ENCODE measurements at regions not wholly inside any gene's neighbourhood (a gene's known extent, or its start where the extent isn't known, plus 50 kb on each side); places are given as distances from the start of the nearest gene placed in this dataset.

- no peaks in the 10 kb centered on the region for H3K79me1 ChIP-seq (ENCODE audit: low read depth, low read length)
- no peak overlapping the region for H4K5ac ChIP-seq (ENCODE audit: insufficient read length, low read depth, low read length)
- no peak overlapping the region for H3K4me2 ChIP-seq (ENCODE audit: insufficient read depth in 1 of 2, low read depth in 2 of 2, low read length in 2 of 2)
- H3K79me2 ChIP-seq (ENCODE audit: control insufficient read depth in 1 of 2, insufficient read depth in 2 of 2, low read length in 2 of 2): no peaks in the 10 kb centered on the region
- peaks cover 2% of the 10 kb centered on the region; the same call in 1 of the 2 replicates for H3K23me2 ChIP-seq (ENCODE audit: low read depth, low read length)
- no peaks in the 10 kb centered on the region for H4K20me1 ChIP-seq (replicated peaks in 1 of 2; ENCODE audit: control insufficient read depth in 1 of 2, insufficient read depth in 2 of 2, low read length in 2 of 2)
- H2BK5ac ChIP-seq (ENCODE audit: low read depth, low read length): no peak overlapping the region
- no peak overlapping the region for H3K56ac ChIP-seq (replicated peaks; ENCODE audit: insufficient read length, low read depth, low read length)
- no peak overlapping the region for H4K91ac ChIP-seq (replicated peaks; ENCODE audit: insufficient read length, low read length)
- no peak overlapping the region for H2AFZ ChIP-seq (ENCODE audit: low read length)
- no peak overlapping the region for H2AK5ac ChIP-seq (ENCODE audit: low read depth, low read length)
- no peak overlapping the region for H2BK15ac ChIP-seq (ENCODE audit: low read length)
- H3K36me3 ChIP-seq (ENCODE audit: control insufficient read depth in 2 of 4, insufficient read depth in 4 of 4, low read length in 3 of 4): no peaks in the 10 kb centered on the region
- no peak overlapping the region for H3K4me3 ChIP-seq (ENCODE audit: extremely low read depth in 1 of 4, insufficient read depth in 2 of 4, low read depth in 3 of 4, low read length in 4 of 4)
- DNase-seq (ENCODE audit: low read depth in 1 of 2, low spot score in 2 of 2): no peak
- H3K4ac ChIP-seq (replicated peaks; ENCODE audit: insufficient read length, low read depth, low read length): no peak overlapping the region
- H2BK12ac ChIP-seq (ENCODE audit: low read depth, low read length): no peak overlapping the region
- H3K27ac ChIP-seq (ENCODE audit: low read depth, low read length): no peak overlapping the region
- no peak overlapping the region for H2BK120ac ChIP-seq (replicated peaks; ENCODE audit: low read depth, low read length)
- H4K8ac ChIP-seq (ENCODE audit: extremely low read depth, insufficient read depth, low read length): no peak overlapping the region
- H3K9me3 ChIP-seq (ENCODE audit: insufficient read depth in 2 of 2, low read depth in 1 of 2, low read length in 1 of 2): peaks cover 0 to 3% of the 10 kb centered on the region in 2 experiments; a peak in 1 of 4 replicates
- TF ChIP-seq BCL11A (IDR thresholded peaks at IDR 0.05; ENCODE audit: low read depth in 2 of 2, low read length in 2 of 2) (no peak), JUN (IDR thresholded peaks at IDR 0.05; ENCODE audit: low read depth, low read length) (no peak), RNF2 (IDR thresholded peaks at IDR 0.05; ENCODE audit: borderline replicate concordance, low read depth, low read length, missing control alignments, poor library complexity, severe bottlenecking) (no peak), SIX5 (IDR thresholded peaks at IDR 0.05; ENCODE audit: low read depth, low read length) (no peak), TEAD4 (IDR thresholded peaks at IDR 0.05; ENCODE audit: low read depth, low read length) (no peak), RAD21 (IDR thresholded peaks at IDR 0.05 in 1 of 2, conservative IDR thresholded peaks at IDR 0.05 in 1 of 2; ENCODE audit: low read depth in 2 of 2, low read length in 2 of 2) (no peak)
- no peak overlapping the region for H3K23ac ChIP-seq (ENCODE audit: insufficient read length)
- H3K18ac ChIP-seq (ENCODE audit: extremely low read depth, low read length): no peak overlapping the region
- ChIA-PET POLR2A (ENCODE audit: partially characterized antibody) (no interaction called here), CTCF (ENCODE audit: partially characterized antibody) (interaction anchor here (0.9 to 2.0 kb wide), 3 partner anchors 22 to 31 kb away, joined by 3 to 9 read pairs (median 4); no protein-coding TSS in a partner anchor)
- no peaks in the 10 kb centered on the region for H3K27me3 ChIP-seq (replicated peaks in 1 of 4; ENCODE audit: control insufficient read depth in 3 of 4, extremely low read depth in 1 of 4, insufficient read depth in 3 of 4, low read length in 3 of 4)
- FAIRE-seq: no peak
- H3K9ac ChIP-seq (replicated peaks in 1 of 4; ENCODE audit: extremely low read depth in 1 of 4, low read depth in 3 of 4, low read length in 3 of 4): no peak overlapping the region
- no peaks in the 10 kb centered on the region for H3K4me1 ChIP-seq (replicated peaks in 1 of 4; ENCODE audit: control insufficient read depth in 3 of 4, insufficient read depth in 4 of 4, low read length in 3 of 4)
- H3K14ac ChIP-seq (ENCODE audit: insufficient read length): no peak overlapping the region
- no peak overlapping the region for H2BK20ac ChIP-seq (ENCODE audit: low read length)
Measured at GRCh38 chr10:46198516-46198915, 88.3 kb upstream of the ANTXRL start.
